Suprapubic skin (tissue), 4 donors: ENCODE measurements at regions not wholly inside any gene's neighbourhood (a gene's known extent, or its start where the extent isn't known, plus 50 kb on each side); places are given as distances from the start of the nearest gene placed in this dataset.

Experiments
- DNase-seq, 2 donors: peaks; one replicate each; pipeline ENCODE4 v3.0.0-alpha.2; 2019; ENCODE audit warnings: low spot score in 2 of 2
- H3K27ac ChIP-seq: fragments of 200-600 bp; sonication (generic); one replicate; pipeline ENCODE4 v1.5.1; 2019
- H3K27me3 ChIP-seq: fragments of 200-600 bp; sonication (generic); one replicate; pipeline ENCODE4 v1.5.1; 2019
- H3K36me3 ChIP-seq: fragments of 200-600 bp; sonication (generic); one replicate; pipeline ENCODE4 v1.5.1; 2019
- H3K4me1 ChIP-seq: fragments of 200-600 bp; sonication (generic); one replicate; pipeline ENCODE4 v1.5.1; 2019
- H3K4me3 ChIP-seq: fragments of 200-600 bp; sonication (generic); one replicate; pipeline ENCODE4 v1.5.1; 2019; ENCODE audit warnings: mild to moderate bottlenecking
- H3K9me3 ChIP-seq: fragments of 200-600 bp; sonication (generic); one replicate; pipeline ENCODE4 v1.5.1; 2019
- EP300 ChIP-seq: sonication (generic); formaldehyde crosslinking; IDR thresholded peaks from one replicate; pipeline ENCODE4 v1.6.1; 2017; ENCODE audit warnings: antibody characterized with exemption
- POLR2A ChIP-seq, 2 donors: fragments of 450-650 bp; IDR thresholded peaks; one replicate each; pipeline ENCODE4 v1.6.1; 2017; ENCODE audit warnings: antibody characterized with exemption in 2 of 2, mild to moderate bottlenecking in 2 of 2, moderate library complexity in 2 of 2
- POLR2AphosphoS5 ChIP-seq, 3 donors: sonication (generic); formaldehyde crosslinking; IDR thresholded peaks; one replicate each; pipeline ENCODE4 v1.6.1; 2017; ENCODE audit warnings: antibody characterized with exemption in 3 of 3
- WGBS: methylation state at CpG from one replicate; pipeline ENCODE4 v1.1.5; 2018; 5-methylcytosine and 5-hydroxymethylcytosine counted together
- TF ChIP-seq, protein P1 (sequence below), 2 donors: fragments of 200-600 bp in 1 of 2; fragments of 450-650 bp in 1 of 2; sonication (generic) in 1 of 2; IDR thresholded peaks; one replicate each; pipeline ENCODE4 v1.5.1; 2016 to 2019; ENCODE audit warnings: antibody characterized with exemption in 2 of 2, mild to moderate bottlenecking in 1 of 2, moderate library complexity in 1 of 2

DNA sequence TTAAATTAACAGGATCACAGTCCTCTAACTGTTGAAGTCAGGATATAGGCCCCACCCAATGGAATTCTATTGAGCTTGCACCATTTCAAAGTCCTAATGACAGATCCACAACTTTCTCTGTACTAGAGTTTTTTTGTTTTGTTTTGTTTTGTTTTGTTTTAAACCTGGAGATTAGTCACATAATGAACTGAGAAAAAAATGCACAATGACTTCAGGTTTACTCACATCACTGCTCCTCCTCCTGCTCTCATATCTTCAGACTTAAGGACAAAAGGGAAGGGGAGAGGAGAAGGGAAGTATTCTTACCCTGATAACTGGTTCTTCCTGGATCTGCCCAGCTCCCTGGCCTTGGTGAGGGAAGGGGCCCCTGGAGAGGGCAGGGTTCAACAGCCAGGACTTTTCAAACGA is 208.2 kb upstream of the EPHA4 start:
- 63% methylated on average over 1 of the region's 1 CpG for WGBS

DNA sequence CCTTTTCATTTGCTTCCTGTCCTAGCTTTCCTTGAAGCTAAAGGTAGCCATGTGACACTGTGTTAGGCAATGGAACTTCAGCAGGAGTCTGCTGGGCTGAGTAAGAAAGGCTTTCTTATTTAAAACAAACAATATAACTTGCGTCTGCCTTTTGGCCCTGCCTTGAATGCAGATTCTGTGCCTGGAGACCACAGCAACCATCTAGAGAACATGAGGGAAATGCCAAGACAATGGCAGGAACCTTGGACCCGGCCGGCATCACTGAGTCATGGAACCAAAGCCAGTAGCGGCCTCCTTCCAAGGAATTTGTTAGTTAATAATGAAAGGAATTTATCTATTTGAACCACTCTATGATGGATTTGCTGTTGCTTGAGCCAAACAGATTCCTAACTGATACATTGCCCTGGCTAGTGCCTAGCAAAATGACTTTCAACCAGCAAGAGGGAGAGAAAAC is 207.5 kb upstream of the EPHA4 start:
- no peak for DNase-seq
- no peaks in the 10 kb centered on the region for H3K27me3 ChIP-seq
- peak overlapping the region; percentile 56 for H3K27ac ChIP-seq
- no peaks in the 10 kb centered on the region for H3K9me3 ChIP-seq
- 69% methylated on average over 4 of the region's 4 CpGs for WGBS
- no peaks in the 10 kb centered on the region for H3K36me3 ChIP-seq
- TF ChIP-seq EP300 (no peak), POLR2AphosphoS5 (IDR thresholded peaks at IDR 0.05) (no peak), POLR2A (IDR thresholded peaks at IDR 0.05) (no peak)
- TF ChIP-seq, protein P1, sequence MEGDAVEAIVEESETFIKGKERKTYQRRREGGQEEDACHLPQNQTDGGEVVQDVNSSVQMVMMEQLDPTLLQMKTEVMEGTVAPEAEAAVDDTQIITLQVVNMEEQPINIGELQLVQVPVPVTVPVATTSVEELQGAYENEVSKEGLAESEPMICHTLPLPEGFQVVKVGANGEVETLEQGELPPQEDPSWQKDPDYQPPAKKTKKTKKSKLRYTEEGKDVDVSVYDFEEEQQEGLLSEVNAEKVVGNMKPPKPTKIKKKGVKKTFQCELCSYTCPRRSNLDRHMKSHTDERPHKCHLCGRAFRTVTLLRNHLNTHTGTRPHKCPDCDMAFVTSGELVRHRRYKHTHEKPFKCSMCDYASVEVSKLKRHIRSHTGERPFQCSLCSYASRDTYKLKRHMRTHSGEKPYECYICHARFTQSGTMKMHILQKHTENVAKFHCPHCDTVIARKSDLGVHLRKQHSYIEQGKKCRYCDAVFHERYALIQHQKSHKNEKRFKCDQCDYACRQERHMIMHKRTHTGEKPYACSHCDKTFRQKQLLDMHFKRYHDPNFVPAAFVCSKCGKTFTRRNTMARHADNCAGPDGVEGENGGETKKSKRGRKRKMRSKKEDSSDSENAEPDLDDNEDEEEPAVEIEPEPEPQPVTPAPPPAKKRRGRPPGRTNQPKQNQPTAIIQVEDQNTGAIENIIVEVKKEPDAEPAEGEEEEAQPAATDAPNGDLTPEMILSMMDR (IDR thresholded peaks at IDR 0.05) = no peak
- no peak overlapping the region for H3K4me3 ChIP-seq
- H3K4me1 ChIP-seq = no peaks in the 10 kb centered on the region

More for the DNA sequence above, 208.2 kb upstream of the EPHA4 start:
- H3K4me3 ChIP-seq = no peak overlapping the region
- H3K9me3 ChIP-seq = no peaks in the 10 kb centered on the region
- H3K4me1 ChIP-seq = no peaks in the 10 kb centered on the region
- peak overlapping the region; percentile 56 for H3K27ac ChIP-seq
- TF ChIP-seq EP300 = no peak
- TF ChIP-seq, protein P1 (IDR thresholded peaks at IDR 0.05) = no peak
- TF ChIP-seq POLR2A (IDR thresholded peaks at IDR 0.05) = no peak
- TF ChIP-seq POLR2AphosphoS5 (IDR thresholded peaks at IDR 0.05) = no peak
- H3K27me3 ChIP-seq = no peaks in the 10 kb centered on the region
- no peaks in the 10 kb centered on the region for H3K36me3 ChIP-seq
- DNase-seq = no peak

DNA sequence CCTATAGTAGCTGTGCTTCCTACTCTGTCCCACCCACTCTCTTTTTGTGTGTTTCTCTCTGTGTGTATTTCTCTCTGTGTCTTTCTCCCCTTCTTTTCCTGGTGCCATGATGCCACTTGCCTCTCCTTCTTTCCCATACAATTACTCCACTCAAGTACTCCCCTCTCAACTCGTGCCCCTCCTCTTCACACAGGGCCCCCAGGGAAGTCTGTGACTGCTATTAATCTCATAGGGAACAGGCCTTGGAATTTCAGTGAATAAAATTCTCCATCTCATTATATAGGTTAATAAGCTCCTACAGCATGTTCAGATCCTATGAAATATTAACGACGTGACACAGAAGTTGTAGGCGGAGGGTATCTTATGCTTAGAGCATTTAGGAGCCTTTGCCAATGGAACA is 205.9 kb upstream of the EPHA4 start:
- no peaks in the 10 kb centered on the region for H3K9me3 ChIP-seq
- no peak for DNase-seq
- no peaks in the 10 kb centered on the region for H3K36me3 ChIP-seq
- H3K4me3 ChIP-seq = no peak overlapping the region
- H3K4me1 ChIP-seq = no peaks in the 10 kb centered on the region
- TF ChIP-seq POLR2A (IDR thresholded peaks at IDR 0.05) (no peak), POLR2AphosphoS5 (IDR thresholded peaks at IDR 0.05) (no peak), EP300 (no peak)
- TF ChIP-seq, protein P1 (IDR thresholded peaks at IDR 0.05) = no peak
- H3K27me3 ChIP-seq = no peaks in the 10 kb centered on the region
- no peak overlapping the region for H3K27ac ChIP-seq
- 77% methylated on average over 4 of the region's 4 CpGs for WGBS

DNA sequence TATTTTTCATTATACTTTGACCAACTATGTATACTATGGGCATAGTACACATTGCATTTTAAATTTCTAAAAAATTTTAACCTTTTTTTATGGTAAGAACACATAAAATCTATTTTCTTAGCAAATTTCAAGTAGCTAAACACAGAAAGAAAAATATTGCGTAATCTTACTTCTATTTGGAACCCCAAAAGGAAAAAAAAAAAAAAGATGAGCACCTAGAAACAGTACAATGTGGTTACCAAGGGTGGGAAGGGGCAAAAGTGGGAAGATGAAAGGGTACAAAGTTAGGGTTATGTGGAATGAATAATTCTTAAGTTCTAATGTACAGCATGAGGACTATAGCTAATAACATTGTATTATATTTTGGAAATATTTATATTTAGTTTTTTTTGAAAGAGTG is 205.0 kb upstream of the EPHA4 start:
- no peak for DNase-seq
- Histone ChIP-seq H3K27ac (no peak overlapping the region), H3K27me3 (no peaks in the 10 kb centered on the region), H3K36me3 (no peaks in the 10 kb centered on the region), H3K9me3 (no peaks in the 10 kb centered on the region), H3K4me1 (no peaks in the 10 kb centered on the region), H3K4me3 (no peak overlapping the region)
- 93% methylated on average over 1 of the region's 1 CpG for WGBS
- TF ChIP-seq, protein P1 (IDR thresholded peaks at IDR 0.05) = no peak
- TF ChIP-seq POLR2AphosphoS5 (IDR thresholded peaks at IDR 0.05) (no peak), EP300 (no peak), POLR2A (IDR thresholded peaks at IDR 0.05) (no peak)

DNA sequence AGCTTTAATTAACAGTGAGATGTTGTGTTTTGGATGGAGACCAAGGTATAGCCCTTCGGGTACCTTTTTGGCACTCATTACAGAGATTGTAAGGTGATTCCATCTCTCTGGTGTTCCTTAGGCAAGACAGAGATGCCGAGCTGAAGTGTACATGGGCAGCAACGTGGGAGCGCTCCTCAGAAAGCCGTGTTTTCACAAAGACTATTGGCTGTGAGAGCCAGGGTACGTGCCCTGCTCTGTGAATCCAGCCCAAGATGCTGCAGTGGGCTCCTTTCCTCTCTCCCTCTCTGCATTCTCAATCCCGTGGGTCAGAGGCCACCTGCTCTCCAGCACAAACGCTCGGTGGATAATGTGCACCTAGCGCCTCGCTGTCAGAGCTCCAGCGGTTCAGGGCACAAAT is 203.0 kb upstream of the EPHA4 start:
- Histone ChIP-seq H3K4me1 (no peaks in the 10 kb centered on the region), H3K9me3 (no peaks in the 10 kb centered on the region), H3K27me3 (no peaks in the 10 kb centered on the region), H3K36me3 (no peaks in the 10 kb centered on the region), H3K27ac (no peak overlapping the region), H3K4me3 (no peak overlapping the region)
- no peak for DNase-seq
- TF ChIP-seq, protein P1 (IDR thresholded peaks at IDR 0.05) = no peak
- no peak for TF ChIP-seq EP300
- no peak for TF ChIP-seq POLR2A (IDR thresholded peaks at IDR 0.05)
- no peak for TF ChIP-seq POLR2AphosphoS5 (IDR thresholded peaks at IDR 0.05)
- WGBS = 75% methylated on average over 12 of the region's 12 CpGs
